ENCODE measurements at regions not wholly inside any gene's neighbourhood (a gene's known extent, or its start where the extent isn't known, plus 50 kb on each side); places are given as distances from the start of the nearest gene placed in this dataset.
"Not testable (repeated sequence)": the region's sequence is repeated elsewhere in the genome, so short reads cannot be mapped to it uniquely, and the experiment has no call there.

DNA sequence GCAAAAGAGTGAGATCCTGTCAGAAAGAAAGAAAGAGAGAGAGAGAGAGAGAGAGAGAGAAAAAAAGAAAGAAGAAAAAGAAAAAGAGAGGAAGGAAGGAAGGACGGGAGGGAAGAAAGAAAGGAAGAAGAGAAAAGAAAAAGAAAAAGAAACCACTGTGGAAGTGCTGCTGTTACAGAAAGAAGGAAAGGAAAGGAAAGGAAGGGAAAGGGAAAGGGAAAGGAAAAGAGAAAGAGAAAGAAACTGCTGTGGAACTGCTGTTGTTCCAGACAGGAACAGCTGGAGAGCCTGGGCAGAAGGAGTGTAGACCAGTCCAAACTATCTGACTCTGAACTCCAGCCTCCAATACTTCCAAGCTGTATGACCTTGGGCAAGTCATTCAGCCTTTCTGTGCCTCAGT lies 220.7 kb upstream of the WWC1 start:
- DNase-seq (ENCODE audit: low spot score in 2 of 2), result no peak
- no peak for FAIRE-seq

GRCh38 chr5:168072665-168073064 lies 218.8 kb upstream of the WWC1 start:
- FAIRE-seq (no peak), DNase-seq (ENCODE audit: low spot score in 2 of 2) (no peak)

- FAIRE-seq, result no peak
- DNase-seq (ENCODE audit: low spot score in 2 of 2), result no peak
These were observed 218.1 kb upstream of the WWC1 start for GRCh38 chr5:168073311-168073710.

DNA sequence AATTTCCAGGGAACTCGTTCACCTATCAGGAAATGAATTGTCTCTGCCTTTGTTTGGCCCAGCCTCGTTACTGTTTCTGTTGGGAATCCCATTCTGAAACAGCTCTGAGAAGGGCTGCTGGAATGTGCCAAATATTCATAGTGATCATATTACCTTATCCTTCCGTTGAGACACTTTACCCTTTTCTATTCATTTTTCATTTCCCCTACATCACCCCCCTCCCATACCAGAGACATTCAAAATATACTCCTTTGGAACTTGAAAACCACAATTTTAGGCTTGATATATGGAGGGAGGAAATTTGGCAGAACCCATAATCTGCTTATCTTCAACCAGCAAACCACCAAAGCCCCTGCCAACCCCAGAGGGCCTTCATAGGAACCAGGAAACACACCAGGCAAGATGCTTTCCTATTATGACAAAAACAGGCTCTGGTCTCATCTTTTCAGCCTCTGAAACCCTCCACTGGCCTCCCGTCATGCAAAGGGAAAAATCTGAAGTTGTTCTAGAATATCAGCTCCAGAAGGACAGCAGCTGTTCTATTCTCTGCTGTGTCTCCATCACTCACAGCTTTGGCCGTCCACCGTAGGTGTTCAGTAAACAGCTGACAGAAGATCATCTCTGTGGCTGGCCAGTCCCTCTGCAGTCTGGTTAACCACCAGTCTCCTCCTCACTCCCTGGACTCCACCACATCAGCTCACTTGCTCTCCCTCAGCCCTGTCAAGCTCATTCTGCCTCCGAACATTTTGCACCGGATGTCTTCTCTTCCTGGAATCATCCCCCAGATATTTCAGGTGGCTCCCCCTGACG lies 217.2 kb upstream of the WWC1 start:
- FAIRE-seq (no peak), DNase-seq (ENCODE audit: low spot score in 2 of 2) (no peak)

GRCh38 chr5:168075387-168075786 lies 216.1 kb upstream of the WWC1 start:
- FAIRE-seq (no peak), DNase-seq (ENCODE audit: low spot score in 2 of 2) (no peak)

DNA sequence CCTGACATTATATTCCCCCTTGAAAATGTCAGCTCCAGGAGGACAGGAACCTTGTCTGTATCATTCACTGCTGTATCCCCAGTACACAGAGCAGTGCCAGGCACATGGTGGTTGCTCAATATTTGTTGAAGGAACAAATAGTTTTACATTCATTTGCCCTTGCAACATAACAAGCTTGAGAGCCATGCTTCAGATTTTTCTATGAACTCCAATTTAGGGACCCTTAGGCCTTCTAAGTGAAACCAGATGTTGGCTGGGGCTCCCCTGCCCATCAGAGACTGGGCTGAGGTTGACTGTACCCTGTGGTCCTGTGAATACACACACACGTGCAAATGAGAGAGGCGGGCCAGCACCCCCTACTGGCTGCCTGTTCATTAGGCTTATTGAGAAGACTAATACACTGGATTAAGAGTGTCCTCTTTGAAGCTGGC lies 214.9 kb upstream of the WWC1 start:
- DNase-seq (ENCODE audit: low spot score in 2 of 2) (no peak), FAIRE-seq (no peak)

GRCh38 chr5:168085261-168086031 lies 206.0 kb upstream of the WWC1 start:
- FAIRE-seq (no peak), DNase-seq (ENCODE audit: low spot score in 2 of 2) (no peak)

- no peak for DNase-seq (ENCODE audit: low spot score in 2 of 2)
These were observed 205.3 kb upstream of the WWC1 start for GRCh38 chr5:168086104-168086610.

DNA sequence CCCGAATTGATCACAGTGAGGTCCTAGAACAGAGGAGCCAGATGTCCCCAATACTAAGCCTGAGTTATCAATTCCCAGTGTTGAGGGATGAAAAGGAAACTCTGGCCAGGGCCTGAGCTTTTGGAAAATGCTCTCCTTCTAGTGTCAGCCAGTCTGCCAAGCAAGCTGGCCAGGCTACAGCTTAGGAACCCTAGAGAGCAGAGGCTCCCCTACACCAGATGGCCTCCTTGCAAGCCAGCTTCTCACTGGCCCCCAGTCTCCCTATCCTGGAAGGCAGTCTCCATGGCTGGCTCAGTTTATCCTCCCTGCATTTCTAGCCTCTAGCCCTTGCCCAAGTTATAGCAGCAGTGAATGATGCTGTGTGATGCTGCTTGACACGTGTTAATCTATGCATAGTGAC lies 204.7 kb upstream of the WWC1 start:
- FAIRE-seq (no peak), DNase-seq (ENCODE audit: low spot score in 2 of 2) (no peak)

More at GRCh38 chr5:168086104-168086610, 205.3 kb upstream of the WWC1 start:
- FAIRE-seq, result no peak

GRCh38 chr5:168088410-168089173 lies 202.9 kb upstream of the WWC1 start:
- FAIRE-seq (no peak), DNase-seq (ENCODE audit: low spot score in 2 of 2) (no peak)

DNA sequence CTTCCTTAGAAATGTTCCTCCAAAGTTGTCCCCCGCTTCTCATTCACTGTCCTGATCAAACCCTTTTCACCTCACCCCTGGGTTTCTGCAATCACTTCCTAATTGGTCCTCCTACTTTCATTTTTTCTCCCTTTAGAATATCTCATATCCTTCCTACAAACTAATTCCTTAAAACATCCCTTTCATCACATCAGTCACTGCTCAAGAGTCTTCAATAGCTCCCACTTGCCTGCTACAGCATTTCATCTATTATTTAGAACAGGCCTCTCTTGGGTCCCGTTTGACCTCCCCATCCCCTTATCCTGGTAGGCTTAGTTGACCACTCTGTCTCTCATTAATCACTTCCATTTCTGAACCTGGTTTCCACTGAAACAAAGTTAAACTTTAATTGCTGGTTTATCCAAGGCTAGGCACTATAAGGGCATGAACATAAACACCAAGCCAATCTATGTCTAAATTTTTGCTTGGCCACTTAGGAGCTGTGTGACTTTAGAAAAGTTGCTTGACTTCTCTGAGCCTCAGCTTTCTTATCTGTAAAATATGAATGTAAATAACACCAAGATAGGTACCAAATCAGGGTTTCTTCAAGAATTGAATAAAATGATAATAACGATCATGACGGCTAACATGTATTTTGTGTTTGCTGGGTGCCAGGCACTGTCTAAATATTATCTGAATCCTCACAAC lies 202.1 kb upstream of the WWC1 start:
- DNase-seq (ENCODE audit: low spot score in 2 of 2) (no peak), FAIRE-seq (no peak)

GRCh38 chr5:168092209-168093185 lies 198.9 kb upstream of the WWC1 start:
- DNase-seq (ENCODE audit: low spot score in 2 of 2) (no peak), FAIRE-seq (no peak)

DNA sequence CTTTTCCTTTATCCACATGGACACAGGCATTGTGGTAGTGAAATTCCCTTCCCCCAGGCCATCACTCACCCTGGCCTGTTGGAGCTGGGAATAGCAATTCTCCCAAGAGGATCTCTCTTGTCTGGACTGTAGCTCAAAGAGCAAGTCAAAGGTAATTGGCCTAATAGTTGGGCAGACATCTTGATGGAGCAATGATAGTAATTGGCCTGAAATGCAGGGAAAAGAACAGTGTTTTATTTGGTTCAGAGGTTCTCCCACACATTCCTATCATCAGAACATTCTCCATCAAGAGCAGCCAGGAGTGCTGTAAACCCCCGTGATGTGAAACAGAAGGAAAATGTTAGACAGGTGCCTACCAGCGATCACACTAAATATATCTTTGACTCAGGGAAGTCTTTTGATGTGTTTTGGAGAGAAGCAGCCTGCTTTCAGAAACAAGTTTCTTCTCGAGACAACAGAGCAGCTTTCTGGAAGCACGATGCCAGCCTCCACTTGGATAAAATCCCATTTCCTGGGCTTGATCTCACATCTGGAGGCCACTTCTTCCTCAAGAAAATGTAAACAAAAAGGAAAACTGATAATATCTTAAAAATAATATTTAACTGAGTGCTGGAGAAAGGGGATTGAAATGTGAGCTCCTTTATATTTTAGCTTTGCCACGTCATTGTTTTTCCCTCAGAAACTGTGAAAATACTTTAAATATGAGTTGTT lies 198.1 kb upstream of the WWC1 start:
- FAIRE-seq (no peak), DNase-seq (ENCODE audit: low spot score in 2 of 2) (no peak)

GRCh38 chr5:168096525-168096924 lies 194.9 kb upstream of the WWC1 start:
- no peak for FAIRE-seq
- no peak for DNase-seq (ENCODE audit: low spot score in 2 of 2)

- FAIRE-seq (no peak), DNase-seq (ENCODE audit: low spot score in 2 of 2) (no peak)
These were observed 193.4 kb upstream of the WWC1 start for GRCh38 chr5:168097876-168098653.

DNA sequence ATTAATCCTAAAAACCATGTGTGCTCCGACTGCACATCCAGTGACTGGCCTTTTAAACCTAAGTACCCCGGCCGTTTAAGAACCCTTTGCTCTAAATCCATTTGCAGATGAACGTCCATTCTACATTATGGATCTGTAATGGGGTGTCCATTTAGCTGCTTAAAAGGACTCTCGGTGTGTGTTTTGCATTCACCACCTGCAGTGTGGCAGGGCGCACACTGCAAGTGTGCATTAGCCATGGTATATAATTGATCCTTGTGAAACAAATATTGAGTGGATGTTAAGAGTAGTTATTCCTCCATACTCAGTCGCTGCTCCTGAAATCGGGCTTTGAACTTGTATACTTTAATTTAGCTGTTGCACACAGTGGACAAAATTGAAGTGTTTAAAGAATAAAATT lies 190.1 kb upstream of the WWC1 start:
- no peak for DNase-seq (ENCODE audit: low spot score in 2 of 2)
- FAIRE-seq, result no peak

GRCh38 chr5:168103018-168103417 lies 188.4 kb upstream of the WWC1 start:
- FAIRE-seq; DNase-seq (ENCODE audit: low spot score in 2 of 2): not testable (repeated sequence)

- FAIRE-seq, result no peak
- no peak for DNase-seq (ENCODE audit: low spot score in 2 of 2)
These were observed 187.1 kb upstream of the WWC1 start for GRCh38 chr5:168104350-168104749.

Data from frontal cortex (tissue), 3 donors.